ENCODE measurements at regions not wholly inside any gene's neighbourhood (a gene's known extent, or its start where the extent isn't known, plus 50 kb on each side); places are given as distances from the start of the nearest gene placed in this dataset.

- Histone ChIP-seq H3K9me1 (ENCODE audit: insufficient read depth, low read length) (no peaks in the 10 kb centered on the region), H3K9me3 (ENCODE audit: control insufficient read depth, insufficient read depth, low read length) (no peaks in the 10 kb centered on the region), H4K5ac (ENCODE audit: low read depth, low read length) (no peak overlapping the region), H4K20me1 (ENCODE audit: insufficient read depth, low read length) (no peaks in the 10 kb centered on the region), H2AK9ac (replicated peaks; ENCODE audit: low read depth, low read length, poor library complexity) (no peak overlapping the region), H3K9ac (ENCODE audit: low read depth, low read length) (no peak overlapping the region), H2BK120ac (ENCODE audit: low read depth, low read length) (no peak overlapping the region), H2BK15ac (ENCODE audit: low read depth, low read length) (no peak overlapping the region), H2AK5ac (ENCODE audit: low read depth, low read length) (no peak overlapping the region), H3K27ac (ENCODE audit: insufficient read depth, low read length) (no peak overlapping the region), H3K36me3 (ENCODE audit: control insufficient read depth, insufficient read depth, low read length) (no peaks in the 10 kb centered on the region), H3K4ac (ENCODE audit: low read depth, low read length) (no peak overlapping the region), H3K23ac (ENCODE audit: low read depth, low read length) (no peak overlapping the region), H3K79me1 (ENCODE audit: low read depth in 1 of 2, low read length in 2 of 2) (no peaks in the 10 kb centered on the region), H3K4me2 (ENCODE audit: low read depth, low read length) (no peak overlapping the region), H2BK20ac (ENCODE audit: low read depth, low read length) (no peak overlapping the region), H3K4me3 (ENCODE audit: insufficient read depth, low read depth, low read length) (no peak overlapping the region), H3K56ac (ENCODE audit: extremely low read depth, insufficient read depth, low read length) (no peak overlapping the region), H2AFZ (replicated peaks; ENCODE audit: low read length, poor library complexity) (no peak overlapping the region), H3K4me1 (ENCODE audit: control insufficient read depth, insufficient read depth, low read length) (no peaks in the 10 kb centered on the region), H3K27me3 (ENCODE audit: control insufficient read depth, insufficient read depth, low read length) (no peaks in the 10 kb centered on the region), H3K18ac (ENCODE audit: low read depth, low read length) (no peak overlapping the region), H4K8ac (ENCODE audit: low read depth in 2 of 2, low read length in 2 of 2) (no peak overlapping the region), H4K91ac (ENCODE audit: insufficient read depth, low read depth, low read length) (no peak overlapping the region), H2BK5ac (ENCODE audit: low read depth, low read length, poor library complexity, severe bottlenecking) (no peak overlapping the region), H3K14ac (replicated peaks; ENCODE audit: low read depth, low read length) (no peak overlapping the region)
- dilution Hi-C loops (cut with HindIII; ENCODE audit: low sequenced_read_pairs, unreplicated experiment) = no loop called here
- no TSS peak for BruUV-seq (replicated peaks)
- in situ Hi-C loops (cut with MboI; ENCODE audit: low sequenced_read_pairs) = no loop called here
- POLR2A ChIA-PET (ENCODE audit: unreplicated experiment) = no interaction called here
- 0% methylated on average over 1 of the region's 3 CpGs; no CpG with 5 or more reads in 1 of the 2 experiments for WGBS, 2 experiments (ENCODE audit: extremely low coverage in 2 of 2, insufficient read length in 1 of 2)
- CTCF ChIA-PET = no interaction called here
- TF ChIP-seq CEBPB (IDR thresholded peaks at IDR 0.05; ENCODE audit: low read depth, low read length) = no peak
- TF ChIP-seq RAD21 (IDR thresholded peaks at IDR 0.05; ENCODE audit: low read length) = no peak
- no peak for TF ChIP-seq ELK1 (IDR thresholded peaks at IDR 0.05; ENCODE audit: borderline replicate concordance, low read depth, low read length)
- no peak for TF ChIP-seq FOS (IDR thresholded peaks at IDR 0.05; ENCODE audit: low read depth, low read length)
- TF ChIP-seq RFX5 (IDR thresholded peaks at IDR 0.05; ENCODE audit: low read depth, low read length) = no peak
- TF ChIP-seq BHLHE40 (IDR thresholded peaks at IDR 0.05; ENCODE audit: low read depth, low read length) = no peak
- TF ChIP-seq CTCF (conservative IDR thresholded peaks at IDR 0.05; ENCODE audit: low read depth, low read length) = no peak
- TF ChIP-seq USF2 (IDR thresholded peaks at IDR 0.05; ENCODE audit: low read depth, low read length) = no peak
- no peak for TF ChIP-seq POLR2A (IDR thresholded peaks at IDR 0.05; ENCODE audit: low read depth, low read length)
- TF ChIP-seq MAZ (IDR thresholded peaks at IDR 0.05; ENCODE audit: borderline replicate concordance, low read depth, low read length) = no peak
- no peak for TF ChIP-seq SMC3 (IDR thresholded peaks at IDR 0.05; ENCODE audit: low read depth, low read length)
- TF ChIP-seq NFE2L2 (IDR thresholded peaks at IDR 0.05; ENCODE audit: low read depth, low read length) = no peak
- DNase-seq (no peak), ATAC-seq (ENCODE audit: low read depth) (no peak)
- intact Hi-C loops (cut with micrococcal nuclease) = no loop called here
These were observed 158.2 kb upstream of the PTPRZ1 start for GRCh38 chr7:121714559-121715303.

Measured in IMR-90 (cell line).